Posterior vena cava (tissue), 2 donors: ENCODE measurements at regions not wholly inside any gene's neighbourhood (a gene's known extent, or its start where the extent isn't known, plus 50 kb on each side); places are given as distances from the start of the nearest gene placed in this dataset.

ENCODE experiments used
- DNase-seq: peaks from one replicate; pipeline ENCODE4 v3.0.0-alpha.2; 2020; ENCODE audit warnings: low spot score
- intact Hi-C, 2 donors: fragments of 100-400 bp; cut with DNase I; formaldehyde crosslinking; loops; one replicate each; pipeline versions ENCODE4 v1.14.1 to v1.14.2; 2022 to 2023
- donor health status: DM: yes; HTN: yes; CAD: no.
- donor health status: DM: yes; HTN: yes; CAD: no.

DNA sequence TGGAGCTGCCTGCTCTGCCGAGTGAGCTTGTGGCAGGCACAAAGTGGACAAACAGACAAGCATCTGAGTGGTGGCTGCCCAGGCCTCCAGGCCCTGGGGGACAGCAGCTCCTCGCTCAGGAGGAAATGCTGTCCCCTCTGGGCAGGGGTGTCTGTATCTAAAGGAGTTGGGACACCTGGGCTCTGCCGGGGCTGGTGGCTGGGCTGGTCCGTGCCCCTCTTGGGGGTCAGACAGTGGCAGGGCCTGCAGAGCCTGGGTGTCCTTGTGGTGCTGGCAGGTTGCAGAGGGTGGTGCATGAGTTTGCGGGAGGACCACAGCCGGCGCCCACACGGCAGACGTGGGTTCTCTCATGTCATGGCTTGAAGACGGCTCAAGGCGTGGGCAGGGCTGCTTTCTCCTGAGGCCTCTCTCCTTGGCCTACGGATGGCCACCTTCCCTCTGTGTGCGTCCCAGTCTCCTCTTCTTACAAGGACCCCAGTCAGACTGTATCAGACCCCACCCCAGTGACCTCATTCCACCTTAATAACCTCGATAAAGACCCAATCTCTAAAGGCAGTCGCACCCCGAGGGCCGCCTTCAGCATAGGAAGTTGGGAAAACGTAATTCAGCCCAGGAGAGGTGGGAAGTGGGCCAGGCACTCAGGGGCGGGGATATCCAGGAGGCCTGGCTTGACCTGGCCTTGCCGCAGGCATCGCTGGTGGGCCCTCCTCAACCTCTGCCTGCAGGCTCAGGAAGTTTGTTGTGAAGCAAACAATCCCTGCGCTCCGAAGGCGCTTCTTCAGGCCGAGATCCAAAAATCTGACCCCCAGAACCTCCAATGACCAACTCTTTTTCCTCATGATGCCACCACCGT is 110.0 kb downstream of the KIF26A start:
- DNase-seq, result peak; percentile 76

DNA sequence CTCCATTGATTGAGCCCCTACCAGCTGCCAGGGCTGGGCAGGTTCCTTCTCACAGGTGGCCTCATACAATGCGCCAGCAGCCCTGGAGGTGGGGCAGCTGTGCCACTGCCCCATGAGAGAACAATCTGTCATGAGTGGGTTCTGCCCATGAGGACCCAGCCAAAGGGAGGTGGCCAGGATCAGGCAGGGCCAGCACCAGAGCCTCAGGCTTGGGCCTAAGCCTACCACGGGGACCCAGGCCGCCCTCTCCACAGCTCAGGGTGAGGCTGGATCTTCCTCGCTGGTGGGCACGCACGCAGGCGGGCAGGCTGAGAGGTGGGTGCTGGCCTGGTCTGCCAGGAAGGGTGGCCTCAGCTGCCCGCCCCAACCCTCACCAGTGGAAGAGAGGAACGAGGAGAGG is 110.7 kb downstream of the KIF26A start:
- peak; percentile 75 for DNase-seq
- intact Hi-C loops, result loop anchor here in 1 of 2 donors (5.0 kb wide), 1 partner anchor 1472 kb away; the partner anchor contains the start of gene TRAF3

More for the DNA sequence above, 110.0 kb downstream of the KIF26A start:
- intact Hi-C loops, result loop anchor here in 1 of 2 donors (5.0 kb wide), 1 partner anchor 1471 kb away; the partner anchor contains the start of gene TRAF3

DNA sequence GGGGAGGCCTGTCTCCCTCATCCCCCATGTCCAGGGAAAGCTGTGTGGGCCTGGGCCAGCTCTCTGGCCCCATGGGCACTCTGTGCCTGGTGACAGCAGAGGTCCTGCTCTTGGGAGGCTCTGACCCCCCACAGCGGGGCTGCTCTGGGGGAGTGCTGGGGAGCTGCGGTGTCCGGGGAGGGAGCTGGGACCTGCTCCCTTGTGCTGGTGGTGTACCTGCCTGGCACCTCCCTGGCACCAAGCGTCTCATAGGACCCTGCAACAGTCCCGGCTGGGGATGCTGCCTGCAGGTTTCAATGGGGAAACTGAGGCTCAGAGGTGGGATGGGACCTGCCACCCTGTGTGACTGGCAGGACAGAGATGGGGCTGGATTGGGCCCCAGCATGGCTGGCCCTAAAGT is 111.3 kb downstream of the KIF26A start:
- DNase-seq, result peak; percentile 60
- intact Hi-C loops, result loop anchor here in 1 of 2 donors (1.0 to 5.0 kb wide), 2 partner anchors 43 to 1472 kb away; partner anchors contain the start of gene TRAF3

DNA sequence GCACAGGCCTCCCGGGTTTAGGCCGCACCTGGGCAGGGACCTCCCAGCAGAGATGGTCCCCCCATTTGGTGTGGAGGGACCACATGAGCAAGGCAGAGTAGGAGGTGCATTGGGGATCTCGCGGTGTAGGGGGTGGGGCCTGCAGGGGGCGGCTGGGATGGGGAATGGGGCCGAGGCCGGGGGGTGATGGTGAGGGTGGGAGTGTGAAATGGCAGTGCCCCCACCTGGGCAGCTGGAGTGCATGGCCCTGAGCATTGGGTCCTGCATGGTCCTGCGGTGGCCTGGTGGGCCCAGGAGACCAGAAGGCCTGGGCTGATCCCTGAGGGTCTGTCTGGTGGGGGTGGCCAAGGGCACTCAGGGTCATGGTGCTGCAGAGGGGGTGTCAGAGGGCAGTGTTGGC is 111.8 kb downstream of the KIF26A start:
- intact Hi-C loops, result loop anchor here in 1 of 2 donors (1.0 kb wide), 1 partner anchor 42 kb away; no protein-coding TSS in a partner anchor
- peak; percentile 35 for DNase-seq

DNA sequence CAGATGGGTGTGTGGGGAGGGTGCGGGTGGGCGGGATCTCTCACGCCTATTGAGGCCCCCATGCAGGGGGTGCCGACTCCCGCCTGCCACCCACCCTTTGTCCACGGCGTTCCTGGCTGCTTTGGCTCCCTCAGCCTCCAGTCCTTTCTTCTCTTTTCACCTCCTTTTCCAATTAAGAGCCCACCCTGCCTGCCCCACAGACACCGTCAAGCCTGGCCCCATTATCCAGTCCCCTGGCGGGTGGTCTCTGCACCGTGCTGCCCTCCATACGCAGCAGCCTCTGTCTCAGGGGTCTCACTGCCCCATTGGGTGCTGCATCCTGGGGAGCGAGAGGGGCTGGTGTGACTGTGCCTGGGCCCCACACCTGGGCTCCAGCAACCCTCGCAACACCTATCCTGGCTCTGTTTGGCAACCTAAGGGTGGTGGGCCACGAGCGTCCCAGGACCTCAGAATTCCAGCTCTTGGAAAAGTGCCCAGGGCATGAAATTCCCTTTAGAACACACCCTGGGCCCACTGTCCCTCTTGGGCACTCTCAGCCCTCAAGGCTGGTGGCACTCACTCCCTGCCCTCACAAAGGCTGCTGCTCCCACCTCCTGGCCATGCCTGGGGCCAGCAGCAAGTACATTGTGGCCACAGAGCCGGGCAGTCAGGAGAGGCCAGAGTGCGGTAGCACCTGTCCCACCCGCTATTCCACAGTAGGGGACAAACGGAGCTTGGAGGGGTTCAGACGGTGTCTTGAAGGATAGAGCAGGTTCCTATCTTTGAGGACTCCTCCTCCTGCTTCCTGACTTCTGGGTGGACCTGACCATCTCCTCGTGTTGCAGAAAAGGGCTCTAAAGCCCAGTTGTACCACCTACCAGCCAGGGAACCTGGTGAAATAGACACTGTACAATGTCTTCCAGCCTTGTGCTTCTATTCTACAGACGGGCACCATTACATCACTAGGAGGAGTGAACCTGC is 114.1 kb downstream of the KIF26A start:
- intact Hi-C loops, result no loop called here
- DNase-seq, result peak; percentile 66

DNA sequence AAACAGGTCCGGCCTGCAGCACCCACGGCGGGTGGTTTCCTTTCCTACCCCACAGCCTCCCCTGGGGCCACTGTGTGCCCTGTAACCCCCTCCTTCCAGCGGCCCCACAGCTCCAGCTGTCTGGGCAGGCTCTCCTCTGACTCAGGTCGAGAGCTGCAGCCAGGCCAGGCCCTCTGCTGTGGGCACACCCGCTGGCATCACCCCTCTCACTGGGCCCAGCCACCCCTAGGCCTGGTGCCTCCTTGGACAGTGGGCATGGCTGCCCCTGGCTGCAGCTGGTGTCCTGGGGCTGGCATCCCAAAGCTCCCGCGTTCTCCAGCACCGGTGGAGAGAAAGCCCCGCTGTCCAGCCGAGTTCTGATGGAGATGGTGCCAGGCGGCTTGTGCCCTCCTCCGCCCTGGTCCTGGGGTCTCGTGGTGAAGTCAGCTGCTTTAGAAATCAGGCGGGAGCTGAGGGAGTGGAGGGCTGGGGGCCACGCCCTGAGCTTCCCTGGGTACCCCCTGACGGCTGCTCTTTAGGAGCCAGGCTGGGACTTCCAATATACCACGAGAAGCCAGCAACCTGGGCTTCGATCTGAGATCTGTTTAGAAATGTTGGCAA is 114.9 kb downstream of the KIF26A start:
- DNase-seq, result peak; percentile 66

DNA sequence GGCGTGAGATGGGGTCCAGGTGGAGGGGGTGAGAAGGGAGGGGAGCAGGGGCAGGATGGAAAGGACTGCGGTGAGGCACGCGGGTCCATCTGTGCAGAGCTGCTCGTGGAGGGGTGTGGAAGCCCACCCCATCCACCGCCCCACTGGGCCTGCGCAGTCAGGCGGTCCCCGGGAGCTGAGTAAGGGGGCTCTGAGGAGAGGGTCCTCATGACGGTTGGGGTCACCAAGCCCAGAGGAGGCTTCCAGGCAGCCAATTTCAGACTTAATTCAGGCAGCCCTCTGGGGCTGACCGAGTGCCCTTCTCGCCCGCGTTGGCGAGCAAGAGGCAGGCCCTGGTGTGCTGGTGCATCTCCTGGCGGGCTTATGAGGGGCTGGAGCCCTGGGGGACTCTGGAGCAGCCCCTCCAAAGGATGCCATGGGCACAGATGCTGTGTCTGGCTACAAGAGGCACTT is 115.5 kb downstream of the KIF26A start:
- intact Hi-C loops, result no loop called here
- DNase-seq, result no peak

More for the DNA sequence above, 114.9 kb downstream of the KIF26A start:
- intact Hi-C loops, result no loop called here

DNA sequence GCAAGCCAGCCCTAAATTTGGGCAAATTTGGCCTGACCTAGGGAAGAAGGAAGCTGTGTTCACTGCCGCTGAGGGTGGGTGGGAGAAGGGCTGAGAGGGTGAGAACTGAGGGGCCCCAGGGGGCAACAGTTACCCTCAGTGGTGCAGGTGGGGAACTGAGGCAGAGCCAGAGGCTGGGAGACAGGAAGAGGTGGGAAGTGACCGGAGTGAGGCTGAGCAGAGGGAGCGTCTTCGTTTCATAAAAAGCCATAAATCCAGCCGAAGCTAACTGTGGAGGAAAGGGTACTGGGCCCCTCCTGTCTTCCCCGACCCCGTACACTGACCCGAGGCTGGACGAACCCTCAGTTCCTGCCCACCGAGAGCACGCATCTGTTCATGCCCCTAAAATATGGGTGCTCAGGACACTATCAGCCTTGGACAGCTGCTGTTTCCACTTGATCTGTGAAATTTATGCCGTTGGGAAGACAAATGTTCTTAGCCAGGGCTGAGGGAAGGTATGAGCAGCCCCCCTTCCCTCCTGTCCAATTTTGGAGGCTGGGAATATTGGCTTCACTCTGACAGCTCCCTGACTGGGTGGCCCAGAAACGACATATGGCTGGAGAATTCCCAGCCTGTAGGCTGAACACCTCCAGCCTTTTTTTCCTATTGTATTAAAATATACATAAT is 116.5 kb downstream of the KIF26A start:
- DNase-seq, result no peak
- intact Hi-C loops, result no loop called here

DNA sequence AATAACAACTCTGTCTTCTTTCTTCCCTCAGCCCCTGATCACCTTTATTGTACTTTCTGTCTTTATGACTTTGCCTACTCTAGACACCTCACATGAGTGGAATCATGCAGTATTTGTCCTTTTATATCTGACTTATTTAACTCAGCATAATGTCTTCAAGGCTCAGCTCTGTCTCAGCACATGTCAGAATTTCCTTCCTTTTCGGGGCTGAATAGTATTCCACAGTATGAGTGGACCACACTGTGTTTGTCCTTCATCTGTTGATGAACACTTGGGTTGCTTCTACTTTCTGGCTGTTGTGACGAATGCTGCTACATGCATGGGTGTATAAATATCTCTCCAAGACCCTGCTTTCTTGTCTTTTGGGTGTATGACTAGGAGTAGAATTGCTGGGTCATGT is 117.6 kb downstream of the KIF26A start:
- intact Hi-C loops, result no loop called here
- no peak for DNase-seq

DNA sequence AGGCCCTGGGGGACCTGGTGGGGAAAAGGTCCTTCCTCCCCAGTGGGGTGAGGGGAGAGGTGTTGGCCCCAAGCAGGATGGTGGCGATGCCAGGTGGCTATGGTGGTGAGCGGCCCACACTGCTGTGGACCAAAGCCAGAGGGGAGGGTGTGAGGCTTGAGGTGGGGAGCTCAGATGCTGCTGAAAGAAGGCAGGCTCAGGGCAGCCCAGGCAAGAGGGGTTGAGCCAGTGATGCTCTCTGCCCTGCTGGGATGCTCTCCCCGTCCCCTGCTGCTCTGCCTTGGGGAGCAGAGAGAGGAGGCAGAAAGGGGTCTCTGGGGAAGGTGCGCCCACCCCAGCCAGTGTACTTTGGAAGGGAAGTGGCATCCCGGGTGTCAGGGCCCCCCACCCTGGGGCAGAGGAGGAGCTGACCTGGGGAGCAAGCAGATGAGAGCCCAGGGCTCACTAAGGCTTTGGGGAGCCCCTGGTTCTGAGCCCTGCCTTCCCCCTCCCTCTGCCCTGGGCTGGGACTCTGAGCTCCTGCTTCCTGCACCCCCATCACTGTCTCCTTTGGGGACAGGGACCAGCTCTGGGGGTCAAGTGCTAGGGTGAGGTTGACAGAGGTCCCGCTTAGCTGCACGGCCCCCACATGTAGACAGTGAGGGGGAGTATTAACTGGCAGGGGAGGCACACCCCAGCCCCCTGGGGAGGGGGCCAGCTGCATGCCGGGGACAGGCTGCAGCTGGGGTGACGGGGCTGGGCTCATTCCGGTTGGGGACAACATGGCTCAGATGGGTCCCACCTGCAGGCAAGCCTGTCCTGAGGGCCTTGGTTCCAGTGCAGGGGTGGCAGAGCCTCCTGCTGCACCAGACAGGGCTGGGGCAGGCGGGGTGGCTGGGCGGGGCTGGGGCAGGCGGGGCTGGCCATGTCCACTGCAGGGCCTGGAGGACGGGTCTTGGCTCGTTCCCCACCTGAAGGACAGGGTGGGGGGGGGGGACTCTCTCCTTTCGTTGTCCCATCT is 124.4 kb downstream of the KIF26A start:
- DNase-seq, result peak; percentile 65

DNA sequence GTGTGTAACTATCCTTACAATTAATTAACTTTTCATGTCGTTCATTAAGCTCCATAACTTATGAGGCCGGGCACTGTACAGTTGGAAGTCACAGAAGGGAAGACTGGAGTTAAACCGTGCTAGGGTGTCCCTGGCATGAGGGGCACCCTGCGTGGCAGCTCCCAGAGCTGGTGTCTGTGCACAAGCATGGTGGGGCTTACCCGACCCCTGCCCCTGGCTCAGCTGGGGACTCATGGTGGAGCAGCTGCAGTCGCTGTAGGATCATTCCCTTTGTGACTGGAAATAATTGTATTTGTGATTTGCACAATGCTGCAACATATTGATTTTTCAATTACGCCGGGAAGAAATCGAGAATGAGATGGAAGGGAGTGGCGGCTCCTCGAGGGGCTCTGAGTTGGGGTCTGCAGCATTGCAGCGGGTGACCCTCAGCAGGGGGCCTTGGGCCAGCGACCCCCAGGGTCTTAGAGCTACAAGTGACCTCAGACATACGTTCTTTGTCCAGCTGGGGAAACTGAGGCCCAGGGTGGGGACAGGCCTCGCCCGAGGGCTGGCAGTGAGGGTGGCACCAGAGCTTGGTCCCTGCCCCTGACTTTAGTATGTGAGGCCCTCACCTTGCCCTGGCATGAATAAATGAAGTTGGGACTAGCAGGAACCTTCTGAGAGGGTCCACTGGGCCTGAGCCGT is 125.4 kb downstream of the KIF26A start:
- intact Hi-C loops, result no loop called here
- peak; percentile 66 for DNase-seq

More for the DNA sequence above, 124.4 kb downstream of the KIF26A start:
- intact Hi-C loops, result no loop called here

DNA sequence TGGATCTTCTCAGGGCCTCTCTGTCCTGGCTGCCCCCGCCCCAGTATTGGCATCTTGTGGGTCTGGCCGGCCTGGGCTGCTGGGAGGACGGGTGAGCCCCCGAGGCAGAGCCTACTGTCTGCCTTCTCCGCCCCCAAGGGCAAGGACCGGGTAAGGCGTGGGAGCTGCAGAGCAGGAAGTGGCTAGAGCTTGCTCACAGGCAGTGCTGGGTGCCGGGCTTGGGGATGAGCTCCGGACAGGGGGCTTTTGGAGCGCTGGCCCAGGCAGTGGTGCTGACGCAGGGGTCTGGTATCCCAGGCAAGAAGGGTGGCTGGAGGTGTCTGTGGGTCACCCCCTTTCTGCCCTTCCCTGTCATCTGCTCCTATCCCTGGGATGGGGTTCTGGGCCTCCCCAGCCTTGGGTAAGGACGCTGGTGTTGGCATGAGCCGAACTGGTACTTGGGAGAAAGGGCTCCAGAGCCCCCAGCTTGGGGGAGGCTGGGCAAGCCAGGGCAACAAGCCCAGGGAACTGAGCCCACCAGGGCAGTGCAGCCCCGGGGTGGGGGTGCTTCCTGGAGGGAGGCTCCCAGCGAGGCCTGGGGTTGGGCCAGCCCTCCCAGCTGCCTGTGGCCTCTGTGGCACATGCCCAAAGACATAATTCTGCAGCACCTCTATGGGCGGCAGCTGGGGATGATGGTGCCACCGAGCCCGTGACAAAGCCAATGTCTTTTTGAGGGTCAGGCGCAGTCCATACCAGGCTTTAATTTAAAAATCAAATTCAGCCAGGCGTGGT is 126.3 kb downstream of the KIF26A start:
- peak; percentile 77 for DNase-seq
- intact Hi-C loops, result loop anchor here in 1 of 2 donors (5.0 kb wide), 1 partner anchor 152 kb away; no protein-coding TSS in a partner anchor

DNA sequence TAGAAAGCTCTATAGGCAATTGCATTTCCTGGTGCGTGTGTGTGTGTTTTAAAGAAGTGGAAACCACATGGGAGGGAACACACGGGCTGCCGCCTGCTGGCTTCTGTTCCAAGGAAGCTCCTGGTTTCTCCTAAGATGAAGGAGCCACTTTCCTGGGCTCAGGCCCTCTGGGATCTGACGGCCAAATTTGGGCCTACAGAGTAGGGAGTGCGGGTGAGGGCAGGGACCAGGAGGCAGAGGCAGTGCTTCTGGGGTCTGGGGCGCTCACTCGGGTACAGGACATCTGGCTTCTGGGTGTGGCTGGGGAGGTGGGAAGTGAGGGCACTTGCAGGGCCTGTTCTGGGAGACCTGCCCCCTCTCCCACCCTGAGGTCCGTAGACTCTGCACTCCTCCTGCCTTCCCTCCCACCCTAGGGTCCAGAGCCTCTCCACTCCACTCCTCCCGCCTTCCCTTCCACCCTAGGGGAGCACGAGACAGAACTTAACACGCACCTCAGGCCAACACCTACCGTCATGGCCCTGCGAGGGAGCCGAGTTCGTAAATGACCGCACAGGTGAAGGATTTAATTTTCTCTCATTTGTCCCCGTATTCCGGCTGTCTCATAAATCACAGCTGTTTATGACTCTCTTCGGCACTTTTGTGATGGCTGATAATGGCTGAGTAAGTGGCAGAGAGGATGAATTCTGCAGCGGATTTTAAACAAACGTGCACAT is 127.7 kb downstream of the KIF26A start:
- DNase-seq, result peak; percentile 67
- intact Hi-C loops, result loop anchor here in 1 of 2 donors (5.0 kb wide), 1 partner anchor 154 kb away; no protein-coding TSS in a partner anchor

DNA sequence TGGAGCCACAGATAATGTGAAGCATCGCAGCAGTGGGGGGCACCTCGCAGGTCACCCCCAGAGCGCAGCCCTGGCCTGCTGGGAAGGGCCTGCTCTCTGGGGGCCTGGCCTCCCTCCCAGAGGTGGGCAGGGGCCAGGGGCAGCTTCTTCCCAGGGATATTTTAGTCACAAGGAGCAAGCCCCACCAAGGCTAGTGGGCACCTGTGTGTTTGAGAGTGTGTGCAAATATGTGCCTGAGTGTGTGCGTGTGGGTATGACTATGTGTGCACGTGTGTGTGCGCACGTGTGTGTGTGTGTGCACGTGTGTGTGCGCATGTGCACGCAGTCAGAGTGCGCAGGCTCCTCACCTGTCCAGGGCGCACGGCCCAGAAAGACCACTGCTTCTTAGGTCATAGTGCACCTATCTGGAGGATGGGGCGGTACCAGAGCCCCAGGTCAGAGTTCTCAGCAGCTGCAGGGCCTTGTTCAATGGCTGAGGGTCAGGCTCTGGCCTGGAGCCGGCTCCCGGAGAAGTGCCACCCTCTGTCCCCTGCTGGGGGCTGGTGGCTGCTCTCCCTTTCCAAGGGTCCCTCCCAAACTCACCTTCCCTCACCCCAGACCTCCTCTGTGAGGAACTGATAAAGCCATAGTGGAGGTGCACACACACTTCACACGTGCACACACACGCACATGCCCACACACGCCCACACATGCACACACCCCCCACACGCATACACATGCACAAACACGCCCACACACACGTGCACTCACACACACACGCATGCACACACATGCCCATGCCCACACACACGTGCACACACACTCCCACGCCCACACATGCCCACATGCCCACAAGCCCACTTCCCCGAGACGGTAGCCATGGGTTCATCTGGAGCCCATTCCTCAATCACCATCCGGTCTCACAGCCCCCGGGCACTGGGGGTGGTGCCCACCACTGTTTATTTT is 128.5 kb downstream of the KIF26A start:
- peak; percentile 64 for DNase-seq
- intact Hi-C loops, result loop anchor here in 1 of 2 donors (1.0 to 5.0 kb wide), 2 partner anchors 32 to 155 kb away; no protein-coding TSS in a partner anchor
